ENCODE measurements at regions not wholly inside any gene's neighbourhood (a gene's known extent, or its start where the extent isn't known, plus 50 kb on each side); places are given as distances from the start of the nearest gene placed in this dataset.
"Not testable (repeated sequence)": the region's sequence is repeated elsewhere in the genome, so short reads cannot be mapped to it uniquely, and the experiment has no call there.

GRCh38 chr5:102554082-102554481 is 55.3 kb upstream of the SLCO6A1 start:
- DNase-seq: no peak

- DNase-seq: no peak
Observed at GRCh38 chr5:102554728-102555127, 55.9 kb upstream of the SLCO6A1 start.

- DNase-seq: peak; percentile 37
Observed at GRCh38 chr5:102561894-102562760, 63.3 kb upstream of the SLCO6A1 start.

- no peak for DNase-seq
Observed at GRCh38 chr5:102570747-102571146, 71.9 kb upstream of the SLCO6A1 start.

GRCh38 chr5:102578362-102578761 is 79.6 kb upstream of the SLCO6A1 start:
- DNase-seq: no peak

- DNase-seq: no peak
Observed at GRCh38 chr5:102579379-102579778, 80.6 kb upstream of the SLCO6A1 start.

- no peak for DNase-seq
Observed at GRCh38 chr5:102581011-102581410, 82.2 kb upstream of the SLCO6A1 start.

GRCh38 chr5:102582696-102583095 is 83.9 kb upstream of the SLCO6A1 start:
- no peak for DNase-seq

- no peak for DNase-seq
Observed at GRCh38 chr5:102583276-102584124, 84.7 kb upstream of the SLCO6A1 start.

GRCh38 chr5:102589661-102590060 is 90.9 kb upstream of the SLCO6A1 start:
- no peak for DNase-seq

GRCh38 chr5:102590467-102590866 is 91.7 kb upstream of the SLCO6A1 start:
- DNase-seq: no peak

GRCh38 chr5:102591650-102592049 is 92.8 kb upstream of the SLCO6A1 start:
- DNase-seq: peak; percentile 11

- not testable (repeated sequence) for DNase-seq
Observed at GRCh38 chr5:102592586-102592985, 93.8 kb upstream of the SLCO6A1 start.

- no peak for DNase-seq
Observed at GRCh38 chr5:102594192-102594591, 95.4 kb upstream of the SLCO6A1 start.

GRCh38 chr5:102595332-102595731 is 96.5 kb upstream of the SLCO6A1 start:
- no peak for DNase-seq

- DNase-seq: no peak
Observed at GRCh38 chr5:102596113-102596512, 97.3 kb upstream of the SLCO6A1 start.

GRCh38 chr5:102596951-102597350 is 98.2 kb upstream of the SLCO6A1 start:
- no peak for DNase-seq

- no peak for DNase-seq
Observed at GRCh38 chr5:102599289-102599688, 100.5 kb upstream of the SLCO6A1 start.

GRCh38 chr5:102600964-102601363 is 102.2 kb upstream of the SLCO6A1 start:
- DNase-seq: no peak

GRCh38 chr5:102603670-102604069 is 104.9 kb upstream of the SLCO6A1 start:
- DNase-seq: no peak

GRCh38 chr5:102608414-102608813 is 109.6 kb upstream of the SLCO6A1 start:
- no peak for DNase-seq

GRCh38 chr5:102611312-102611711 is 112.5 kb upstream of the SLCO6A1 start:
- no peak for DNase-seq

GRCh38 chr5:102613661-102614060 is 114.9 kb upstream of the SLCO6A1 start:
- DNase-seq: no peak

Measured in activated CD4-positive, alpha-beta T cell treated with anti-CD3 and anti-CD28 coated beads, Interleukin-2, Interleukin-6, amounts not matched to agents 100 ng/mL and 50 ng/mL, durations not matched to agents 16 hours and 8 hours (primary cell).